ENCODE measurements at regions not wholly inside any gene's neighbourhood (a gene's known extent, or its start where the extent isn't known, plus 50 kb on each side); places are given as distances from the start of the nearest gene placed in this dataset.
"Not testable (repeated sequence)": the region's sequence is repeated elsewhere in the genome, so short reads cannot be mapped to it uniquely, and the experiment has no call there.

- FAIRE-seq (no peak), DNase-seq (ENCODE audit: extremely low spot score, insufficient read length, low read depth) (no peak)
These were observed 220.8 kb upstream of the THUMPD2 start for GRCh38 chr2:39999864-40000263.

DNA sequence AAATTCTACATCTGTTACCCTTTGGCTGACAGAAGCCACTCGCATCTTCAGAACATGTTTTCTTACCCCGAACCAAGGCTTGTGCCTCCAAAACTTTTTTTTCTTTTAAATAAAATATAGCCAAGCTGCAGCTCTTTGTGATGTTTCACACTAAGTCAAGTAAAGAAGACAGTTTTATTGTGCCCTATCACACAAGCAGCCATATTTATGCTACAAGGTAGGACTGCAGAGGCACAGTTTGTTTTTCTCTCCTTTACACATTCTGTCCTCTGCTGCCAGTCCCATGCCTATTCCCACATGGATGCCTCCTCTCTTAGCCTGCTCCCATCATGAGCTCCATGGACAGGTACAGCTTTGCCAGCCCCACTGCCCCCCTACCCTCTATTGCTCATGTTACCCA is 219.6 kb upstream of the THUMPD2 start:
- FAIRE-seq: no peak

DNA sequence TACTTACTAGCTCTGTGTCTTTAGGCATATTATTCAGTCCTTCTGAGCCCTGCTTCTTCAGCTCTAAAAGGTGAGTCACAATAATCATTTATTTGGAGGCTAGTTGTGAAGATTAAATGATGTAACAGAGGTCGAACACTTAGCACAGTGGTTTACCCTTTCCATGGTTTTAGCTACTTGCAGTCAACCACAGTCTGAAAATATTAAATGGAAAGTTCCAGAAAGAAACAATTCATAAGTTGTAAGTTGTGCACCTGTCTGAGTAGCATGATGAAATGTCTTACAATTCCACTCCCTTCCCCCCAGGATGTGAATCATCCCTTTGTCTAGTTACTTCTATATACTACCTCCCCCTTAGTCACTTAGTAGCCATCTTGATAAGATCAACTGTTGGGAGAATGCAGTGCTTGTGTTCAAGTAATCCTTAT is 217.6 kb upstream of the THUMPD2 start:
- FAIRE-seq: no peak

More for the DNA sequence above, 219.6 kb upstream of the THUMPD2 start:
- DNase-seq (ENCODE audit: extremely low spot score, insufficient read length, low read depth): no peak

DNA sequence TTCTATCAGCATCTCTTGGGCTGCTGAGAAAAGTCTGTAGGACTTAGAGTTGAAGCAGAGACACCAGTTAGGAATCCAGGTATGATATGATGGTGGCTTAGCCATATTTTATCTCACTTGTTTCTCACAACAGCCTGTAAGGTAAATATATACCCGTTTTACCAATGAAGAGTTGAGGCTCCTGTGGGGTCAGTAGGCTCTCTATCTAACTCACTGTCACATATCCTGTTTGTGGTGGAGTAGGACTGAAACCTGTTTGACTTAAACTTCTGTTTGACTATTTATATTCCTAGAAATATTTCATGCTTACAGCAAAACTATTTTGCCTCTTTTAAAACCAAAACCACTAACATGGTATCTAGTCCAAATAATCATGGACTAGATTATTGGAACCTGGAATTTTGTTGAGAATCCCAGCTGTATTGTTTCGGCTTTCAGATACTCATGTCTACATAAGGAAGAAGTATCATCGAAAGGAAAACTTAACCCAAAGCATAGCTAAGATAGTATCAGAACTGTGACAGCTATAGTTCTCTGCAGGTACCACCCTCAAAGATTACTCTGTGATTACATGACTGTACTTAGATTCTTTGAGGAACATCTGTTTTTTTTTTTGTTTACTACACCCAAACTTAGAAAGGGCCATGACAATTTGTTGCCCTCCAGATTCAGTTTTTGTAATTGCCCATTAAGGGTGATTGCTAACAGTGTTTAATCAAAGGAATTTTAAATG is 216.1 kb upstream of the THUMPD2 start:
- no peak for FAIRE-seq
- DNase-seq (ENCODE audit: extremely low spot score, insufficient read length, low read depth): no peak

More for the DNA sequence above, 217.6 kb upstream of the THUMPD2 start:
- no peak for DNase-seq (ENCODE audit: extremely low spot score, insufficient read length, low read depth)

DNA sequence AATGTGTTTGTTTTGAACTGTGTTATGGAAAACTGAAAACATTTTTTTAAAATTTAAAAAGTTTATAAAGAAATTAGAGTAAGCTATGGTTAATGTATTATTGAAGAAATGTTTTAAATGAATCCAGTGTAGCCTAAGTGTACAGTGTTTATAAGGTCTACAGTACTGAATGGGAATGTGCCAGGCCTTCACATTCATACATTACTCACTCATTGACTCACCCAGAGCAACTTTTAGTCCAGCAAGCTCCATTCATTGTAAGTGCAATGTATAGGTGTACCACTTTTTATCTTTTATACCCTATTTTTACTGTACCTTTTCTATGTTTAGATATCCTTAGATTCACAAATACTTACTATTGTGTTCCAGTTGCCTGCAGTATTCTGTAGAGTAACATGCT is 215.1 kb upstream of the THUMPD2 start:
- no peak for FAIRE-seq
- DNase-seq (ENCODE audit: extremely low spot score, insufficient read length, low read depth): no peak

GRCh38 chr2:39991298-39991697 is 212.2 kb upstream of the THUMPD2 start:
- DNase-seq (ENCODE audit: extremely low spot score, insufficient read length, low read depth) (no peak), FAIRE-seq (no peak)

DNA sequence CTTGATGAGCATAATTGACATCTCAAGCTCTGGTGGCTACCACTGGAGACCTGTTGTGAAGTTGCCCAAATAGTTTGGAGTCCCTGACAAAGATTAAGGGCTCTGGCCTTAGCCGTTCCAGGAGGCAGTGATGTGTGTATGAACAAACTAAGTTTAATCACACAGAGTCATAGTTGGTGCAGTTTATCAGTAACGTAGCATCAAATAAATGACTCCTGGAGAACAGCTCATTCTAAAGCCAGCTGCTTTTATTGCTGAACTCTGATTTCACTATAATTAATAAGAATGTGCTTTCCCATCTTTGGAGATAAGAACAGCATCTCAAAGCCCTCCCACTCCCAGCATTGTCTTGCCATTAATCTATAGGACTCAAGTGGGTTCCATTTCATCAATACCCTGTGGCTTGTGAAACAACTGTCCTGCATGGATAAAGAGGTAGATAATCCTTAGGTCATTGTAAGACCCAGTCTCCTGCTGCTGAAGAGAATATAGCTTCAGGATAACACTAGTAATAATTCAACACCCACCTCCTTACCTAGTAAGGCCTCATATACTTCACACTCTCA is 211.4 kb upstream of the THUMPD2 start:
- DNase-seq (ENCODE audit: extremely low spot score, insufficient read length, low read depth) (no peak), FAIRE-seq (no peak)

- FAIRE-seq (no peak), DNase-seq (ENCODE audit: extremely low spot score, insufficient read length, low read depth) (no peak)
These were observed 210.8 kb upstream of the THUMPD2 start for GRCh38 chr2:39989888-39990287.

- DNase-seq (ENCODE audit: extremely low spot score, insufficient read length, low read depth) (no peak), FAIRE-seq (no peak)
These were observed 202.8 kb upstream of the THUMPD2 start for GRCh38 chr2:39981883-39982311.

DNA sequence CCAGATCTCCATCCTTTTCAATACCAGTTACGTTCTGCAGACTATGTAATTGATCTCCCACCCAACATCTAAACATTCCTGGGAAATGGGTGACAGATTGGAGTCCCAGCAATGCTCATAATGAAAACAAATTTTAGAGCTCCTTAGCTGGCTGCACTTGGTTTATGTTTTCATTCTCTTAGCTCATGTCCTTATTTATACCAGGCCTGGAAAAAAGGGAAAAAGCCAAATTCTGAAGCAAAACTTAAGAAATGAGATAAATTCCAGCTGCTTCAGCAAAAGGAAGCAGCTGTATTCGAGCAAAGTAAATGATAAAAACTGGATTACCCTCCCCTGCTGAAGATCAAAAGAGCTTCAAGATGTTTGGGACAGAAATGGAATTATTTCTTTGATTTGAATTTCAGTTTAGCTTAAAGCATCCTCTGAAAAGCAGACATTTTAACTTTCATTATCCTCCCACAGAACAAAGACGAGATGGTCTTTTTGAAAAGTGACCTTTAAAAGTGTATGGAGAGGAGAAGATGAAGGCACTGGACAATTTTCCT is 196.5 kb upstream of the THUMPD2 start:
- FAIRE-seq: no peak

GRCh38 chr2:39968037-39968436 is 189.0 kb upstream of the THUMPD2 start:
- no peak for DNase-seq (ENCODE audit: extremely low spot score, insufficient read length, low read depth)
- FAIRE-seq: no peak

More for the DNA sequence above, 196.5 kb upstream of the THUMPD2 start:
- no peak for DNase-seq (ENCODE audit: extremely low spot score, insufficient read length, low read depth)

DNA sequence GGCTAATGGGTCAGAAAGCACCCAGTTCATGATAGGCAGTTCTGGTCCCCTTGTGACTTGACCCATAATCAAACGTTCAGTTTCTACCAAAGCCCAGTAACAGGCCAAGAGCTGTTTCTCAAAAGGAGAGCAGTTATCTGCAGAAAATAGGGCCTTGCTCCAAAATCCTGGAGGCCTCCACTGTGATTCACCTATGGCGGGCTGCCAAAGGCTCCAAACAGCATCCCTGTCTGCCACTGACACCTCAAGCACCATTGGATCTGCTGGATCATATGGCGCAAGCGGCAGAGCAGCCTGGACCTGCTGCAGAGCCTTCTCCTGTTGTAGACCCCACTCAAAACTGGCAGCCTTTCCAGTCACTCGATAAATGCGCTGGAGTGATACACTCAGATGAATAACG is 181.6 kb upstream of the THUMPD2 start:
- not testable (repeated sequence) for DNase-seq (ENCODE audit: extremely low spot score, insufficient read length, low read depth); FAIRE-seq

- no peak for FAIRE-seq
- DNase-seq (ENCODE audit: extremely low spot score, insufficient read length, low read depth): no peak
These were observed 175.3 kb upstream of the THUMPD2 start for GRCh38 chr2:39954346-39954745.

- DNase-seq (ENCODE audit: extremely low spot score, insufficient read length, low read depth): no peak
- FAIRE-seq: no peak
These were observed 170.1 kb upstream of the THUMPD2 start for GRCh38 chr2:39949131-39949530.

GRCh38 chr2:39948016-39948719 is 169.1 kb upstream of the THUMPD2 start:
- DNase-seq (ENCODE audit: extremely low spot score, insufficient read length, low read depth) (no peak), FAIRE-seq (no peak)

- DNase-seq (ENCODE audit: extremely low spot score, insufficient read length, low read depth) (no peak), FAIRE-seq (no peak)
These were observed 168.4 kb upstream of the THUMPD2 start for GRCh38 chr2:39947294-39948015.

DNA sequence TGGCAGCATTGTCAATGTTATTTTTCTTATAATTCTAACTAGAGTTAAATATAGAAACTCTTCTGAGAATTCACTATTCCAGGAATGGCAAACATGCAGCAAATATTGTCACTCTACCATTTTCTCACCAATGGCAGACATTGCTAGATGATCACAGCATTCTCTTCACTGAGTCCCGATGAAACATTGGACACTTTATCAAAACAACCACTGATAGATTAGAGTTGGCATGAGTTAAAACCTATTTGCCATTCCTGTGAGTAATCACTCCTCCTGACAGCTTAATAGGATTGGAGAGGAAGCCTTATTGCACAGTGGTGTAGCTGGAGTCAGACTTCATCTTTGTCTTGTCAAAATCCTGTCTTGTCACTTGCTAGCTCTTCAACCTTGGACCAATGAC is 163.9 kb upstream of the THUMPD2 start:
- FAIRE-seq (no peak), DNase-seq (ENCODE audit: extremely low spot score, insufficient read length, low read depth) (no peak)

DNA sequence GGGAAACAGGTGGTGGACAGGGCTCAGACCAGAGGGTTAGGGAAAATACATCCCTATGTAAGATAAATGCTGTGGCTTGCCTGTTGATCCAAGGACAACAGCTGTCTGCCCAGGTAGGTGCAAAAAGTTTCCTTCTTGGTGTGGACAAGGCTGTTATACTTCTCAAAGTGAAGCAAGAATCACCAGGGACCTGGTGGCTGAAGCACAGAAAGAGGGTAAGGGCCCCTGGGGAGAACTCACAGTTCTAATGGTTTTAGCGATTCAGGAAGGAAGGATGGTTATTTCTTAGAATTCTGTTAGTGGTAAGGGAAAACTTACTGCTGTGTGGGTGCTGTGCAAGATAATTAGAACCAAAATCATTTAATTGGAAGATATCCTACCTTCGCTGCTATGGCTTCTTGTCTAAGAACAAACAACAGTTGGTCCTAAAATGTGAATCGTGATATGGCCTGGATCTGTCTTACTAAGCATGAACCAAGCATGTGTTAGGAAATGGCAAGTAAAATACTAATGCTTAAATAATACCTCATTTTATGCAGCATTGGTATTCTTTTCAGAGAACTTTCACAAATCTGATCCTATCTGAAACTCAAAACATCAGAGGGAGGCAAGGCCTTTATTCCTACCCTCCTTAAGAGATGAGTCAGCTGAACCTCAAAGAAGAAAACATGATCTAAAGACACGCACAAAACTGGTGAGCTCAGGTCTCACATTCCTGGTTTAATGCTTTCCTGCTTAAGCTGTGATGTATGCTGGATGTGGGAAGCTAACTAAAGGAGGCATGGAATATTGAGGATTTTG is 159.2 kb upstream of the THUMPD2 start:
- FAIRE-seq: no peak

DNA sequence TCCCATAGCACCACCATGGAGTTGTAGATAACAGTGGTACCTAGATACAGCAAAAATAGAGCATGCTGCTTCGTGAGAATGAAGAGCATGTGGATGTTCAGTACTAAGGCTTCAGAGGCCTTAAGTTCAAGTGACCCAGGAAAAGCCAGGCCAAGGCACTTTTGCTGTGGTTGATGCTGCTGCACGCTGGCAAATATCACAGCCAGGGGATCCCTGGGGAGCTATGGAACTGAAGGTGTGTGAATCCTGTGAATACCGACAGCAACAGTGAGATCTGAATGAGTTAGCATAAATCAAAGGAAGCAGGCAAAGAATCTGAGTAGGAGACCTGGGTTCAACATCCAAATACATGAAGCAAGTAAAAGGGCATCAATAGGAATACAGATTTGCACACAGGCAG is 158.6 kb upstream of the THUMPD2 start:
- FAIRE-seq: no peak
- DNase-seq (ENCODE audit: extremely low spot score, insufficient read length, low read depth): no peak

More for the DNA sequence above, 159.2 kb upstream of the THUMPD2 start:
- DNase-seq (ENCODE audit: extremely low spot score, insufficient read length, low read depth): no peak
